ENCODE measurements at regions not wholly inside any gene's neighbourhood (a gene's known extent, or its start where the extent isn't known, plus 50 kb on each side); places are given as distances from the start of the nearest gene placed in this dataset.

DNA sequence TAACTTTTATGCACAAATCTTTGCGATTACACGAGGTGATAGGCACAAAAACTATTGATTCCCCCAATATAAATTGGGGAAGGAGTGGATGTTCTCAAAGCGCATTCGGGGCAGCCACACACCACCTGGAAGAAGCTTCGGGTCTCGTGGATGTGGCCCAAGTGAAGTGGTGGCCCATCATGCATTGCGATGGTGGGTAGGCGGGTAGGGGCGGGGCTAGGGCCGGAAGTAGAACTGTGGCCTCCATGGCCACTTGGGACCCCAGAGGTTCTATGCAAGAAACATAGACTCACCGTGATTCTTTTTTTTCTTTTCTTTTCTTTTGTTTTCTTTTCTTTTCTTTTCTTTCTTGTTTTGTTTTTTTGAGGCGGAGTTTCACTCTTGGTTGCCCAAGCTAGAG is 86.4 kb upstream of the SLC44A1 start:
- Histone ChIP-seq H3K4me1 (peaks cover 0 to 30% (median 8%) of the 10 kb centered on the region in 6 donors), H3K27me3 (replicated peaks in 1 of 7) (no peaks in the 10 kb centered on the region), H3K9me3 (no peaks in the 10 kb centered on the region), H3K27ac (no peak overlapping the region), H3K36me3 (no peaks in the 10 kb centered on the region), H3K4me3 (no peak overlapping the region)
- intact Hi-C loops (cut with DNase I; ENCODE audit: low total_unique reads) = loop anchor here (10.0 kb wide), 2 partner anchors 233 to 293 kb away; partner anchors contain the start of gene ABCA1
- TF ChIP-seq POLR2A (IDR thresholded peaks at IDR 0.05) = no peak
- no peak for TF ChIP-seq POLR2AphosphoS5 (IDR thresholded peaks at IDR 0.05)
- TF ChIP-seq, protein P1, sequence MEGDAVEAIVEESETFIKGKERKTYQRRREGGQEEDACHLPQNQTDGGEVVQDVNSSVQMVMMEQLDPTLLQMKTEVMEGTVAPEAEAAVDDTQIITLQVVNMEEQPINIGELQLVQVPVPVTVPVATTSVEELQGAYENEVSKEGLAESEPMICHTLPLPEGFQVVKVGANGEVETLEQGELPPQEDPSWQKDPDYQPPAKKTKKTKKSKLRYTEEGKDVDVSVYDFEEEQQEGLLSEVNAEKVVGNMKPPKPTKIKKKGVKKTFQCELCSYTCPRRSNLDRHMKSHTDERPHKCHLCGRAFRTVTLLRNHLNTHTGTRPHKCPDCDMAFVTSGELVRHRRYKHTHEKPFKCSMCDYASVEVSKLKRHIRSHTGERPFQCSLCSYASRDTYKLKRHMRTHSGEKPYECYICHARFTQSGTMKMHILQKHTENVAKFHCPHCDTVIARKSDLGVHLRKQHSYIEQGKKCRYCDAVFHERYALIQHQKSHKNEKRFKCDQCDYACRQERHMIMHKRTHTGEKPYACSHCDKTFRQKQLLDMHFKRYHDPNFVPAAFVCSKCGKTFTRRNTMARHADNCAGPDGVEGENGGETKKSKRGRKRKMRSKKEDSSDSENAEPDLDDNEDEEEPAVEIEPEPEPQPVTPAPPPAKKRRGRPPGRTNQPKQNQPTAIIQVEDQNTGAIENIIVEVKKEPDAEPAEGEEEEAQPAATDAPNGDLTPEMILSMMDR (IDR thresholded peaks at IDR 0.05 in 8 of 11, conservative IDR thresholded peaks at IDR 0.05 in 3 of 11) = no peak
- 87 to 94% (median 90%) methylated on average over 12 of the region's 12 CpGs for WGBS, 5 donors
- no peak for DNase-seq

DNA sequence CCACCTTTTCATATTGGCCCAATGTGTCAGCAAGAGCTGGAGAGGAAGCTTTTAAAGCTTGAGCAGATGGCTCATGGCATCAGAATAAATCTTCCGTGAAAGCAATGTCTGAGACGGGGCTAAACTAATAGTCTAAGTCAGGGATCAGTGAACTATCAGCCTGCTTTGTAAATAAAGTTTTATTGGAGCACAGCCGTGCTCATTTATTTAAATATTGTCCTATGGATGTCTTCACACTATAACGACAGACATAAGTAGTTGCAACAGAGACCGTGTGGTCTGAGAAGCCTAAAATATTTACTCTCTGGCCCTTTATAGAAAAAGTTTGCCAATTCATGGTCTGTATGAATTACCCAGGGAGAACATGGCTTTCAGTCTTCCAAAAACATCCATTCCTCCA is 85.6 kb upstream of the SLC44A1 start:
- no peak overlapping the region for H3K27ac ChIP-seq
- peaks cover 0 to 30% (median 8%) of the 10 kb centered on the region in 6 donors for H3K4me1 ChIP-seq
- DNase-seq = no peak
- TF ChIP-seq, protein P1 (IDR thresholded peaks at IDR 0.05 in 8 of 11, conservative IDR thresholded peaks at IDR 0.05 in 3 of 11) = no peak
- TF ChIP-seq POLR2A (IDR thresholded peaks at IDR 0.05) = no peak
- no peak for TF ChIP-seq POLR2AphosphoS5 (IDR thresholded peaks at IDR 0.05)
- H3K4me3 ChIP-seq = no peak overlapping the region
- H3K9me3 ChIP-seq = no peaks in the 10 kb centered on the region
- no peaks in the 10 kb centered on the region for H3K27me3 ChIP-seq (replicated peaks in 1 of 7)
- intact Hi-C loops (cut with DNase I; ENCODE audit: low total_unique reads) = loop anchor here (10.0 kb wide), 2 partner anchors 234 to 294 kb away; partner anchors contain the start of gene ABCA1
- WGBS, 5 donors = 82 to 88% (median 85%) methylated on average over 5 of the region's 5 CpGs
- no peaks in the 10 kb centered on the region for H3K36me3 ChIP-seq

DNA sequence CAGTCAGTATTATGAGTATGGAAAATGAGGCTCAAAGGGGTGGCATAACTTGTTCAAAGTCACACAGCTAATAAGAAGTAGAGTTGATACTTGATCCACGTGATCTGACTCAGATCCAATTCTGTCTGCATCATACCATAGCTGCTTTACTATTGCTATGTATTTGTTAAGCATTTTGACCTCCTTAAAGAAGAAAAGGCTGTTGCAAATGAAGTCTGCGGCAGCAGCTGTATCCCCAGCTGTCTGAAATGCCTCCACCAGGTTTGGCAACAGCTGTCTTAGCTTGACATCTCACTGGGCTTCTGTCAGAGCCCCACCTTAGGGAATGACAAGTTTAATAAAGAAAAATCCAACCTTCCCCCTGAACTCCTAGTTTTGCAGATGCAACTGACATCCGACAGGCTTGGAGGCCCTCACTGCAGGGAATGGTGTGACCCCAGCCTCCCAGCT is 75.6 kb upstream of the SLC44A1 start:
- Histone ChIP-seq H3K4me3 (no peak overlapping the region), H3K36me3 (no peaks in the 10 kb centered on the region), H3K9me3 (peaks cover 0 to 5% (median 0%) of the 10 kb centered on the region in 8 donors), H3K4me1 (no peaks in the 10 kb centered on the region), H3K27ac (no peak overlapping the region), H3K27me3 (replicated peaks in 1 of 7) (no peaks in the 10 kb centered on the region)
- TF ChIP-seq, protein P1 (IDR thresholded peaks at IDR 0.05 in 8 of 11, conservative IDR thresholded peaks at IDR 0.05 in 3 of 11) = no peak
- intact Hi-C loops (cut with DNase I; ENCODE audit: low total_unique reads) = no loop called here
- DNase-seq = no peak
- WGBS, 5 donors = 68 to 92% (median 85%) methylated on average over 3 of the region's 3 CpGs

DNA sequence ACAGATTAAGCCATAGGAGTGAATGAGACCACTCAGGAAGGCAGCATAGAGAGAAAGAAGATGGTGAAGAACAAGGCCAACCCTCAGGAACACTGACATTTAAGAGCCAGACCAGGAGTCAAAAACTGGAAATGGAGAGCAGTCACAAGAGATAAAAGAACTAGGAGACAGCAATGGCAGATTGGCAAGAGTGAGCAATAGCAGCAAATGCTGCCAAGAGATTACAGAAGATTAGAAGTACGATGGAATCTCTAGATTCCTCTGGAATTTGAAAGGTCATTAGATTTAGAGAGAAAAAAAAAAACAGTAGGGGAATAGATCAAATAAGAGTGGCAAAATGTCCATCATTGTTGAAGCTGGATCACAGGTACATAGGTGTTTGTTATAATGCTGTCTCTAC is 73.4 kb upstream of the SLC44A1 start:
- WGBS, 5 donors = 45 to 79% (median 59%) methylated on average over 1 of the region's 1 CpG
- Histone ChIP-seq H3K36me3 (no peaks in the 10 kb centered on the region), H3K4me3 (no peak overlapping the region), H3K27me3 (replicated peaks in 1 of 7) (no peaks in the 10 kb centered on the region), H3K4me1 (no peaks in the 10 kb centered on the region), H3K9me3 (peaks cover 0 to 5% (median 0%) of the 10 kb centered on the region in 8 donors), H3K27ac (no peak overlapping the region)
- DNase-seq = no peak
- TF ChIP-seq, protein P1 (IDR thresholded peaks at IDR 0.05 in 8 of 11, conservative IDR thresholded peaks at IDR 0.05 in 3 of 11) = no peak
- TF ChIP-seq POLR2AphosphoS5 (IDR thresholded peaks at IDR 0.05) (no peak), POLR2A (IDR thresholded peaks at IDR 0.05) (no peak)
- intact Hi-C loops (cut with DNase I; ENCODE audit: low total_unique reads) = no loop called here
